Suprapubic skin (tissue), 4 donors: ENCODE measurements at regions not wholly inside any gene's neighbourhood (a gene's known extent, or its start where the extent isn't known, plus 50 kb on each side); places are given as distances from the start of the nearest gene placed in this dataset.

Source experiments
- CTCF ChIP-seq, 2 donors: fragments of 200-600 bp in 1 of 2; fragments of 450-650 bp in 1 of 2; sonication (generic) in 1 of 2; IDR thresholded peaks; one replicate each; pipeline ENCODE4 v1.5.1; 2016 to 2019; ENCODE audit warnings: antibody characterized with exemption in 2 of 2, mild to moderate bottlenecking in 1 of 2, moderate library complexity in 1 of 2
- EP300 ChIP-seq: sonication (generic); formaldehyde crosslinking; IDR thresholded peaks from one replicate; pipeline ENCODE4 v1.6.1; 2017; ENCODE audit warnings: antibody characterized with exemption
- POLR2A ChIP-seq, 2 donors: fragments of 450-650 bp; IDR thresholded peaks; one replicate each; pipeline ENCODE4 v1.6.1; 2017; ENCODE audit warnings: antibody characterized with exemption in 2 of 2, mild to moderate bottlenecking in 2 of 2, moderate library complexity in 2 of 2
- POLR2AphosphoS5 ChIP-seq, 3 donors: sonication (generic); formaldehyde crosslinking; IDR thresholded peaks; one replicate each; pipeline ENCODE4 v1.6.1; 2017; ENCODE audit warnings: antibody characterized with exemption in 3 of 3

- TF ChIP-seq CTCF (IDR thresholded peaks at IDR 0.05) (no peak), POLR2AphosphoS5 (IDR thresholded peaks at IDR 0.05) (no peak), POLR2A (IDR thresholded peaks at IDR 0.05) (no peak), EP300 (no peak)
Observed at GRCh38 chr5:156219483-156220005, 107.4 kb upstream of the SGCD start.
